Loucy (cell line): ENCODE measurements at regions not wholly inside any gene's neighbourhood (a gene's known extent, or its start where the extent isn't known, plus 50 kb on each side); places are given as distances from the start of the nearest gene placed in this dataset.

Source experiments
- CTCF ChIP-seq: fragments of 200-600 bp; sonication (generic); conservative IDR thresholded peaks from 2 replicates; pipeline ENCODE4 v1.5.1; 2014; ENCODE audit warnings: mild to moderate bottlenecking, antibody characterized with exemption, low read length
- EZH2phosphoT487 ChIP-seq: fragments of 200-600 bp; IDR thresholded peaks from 2 replicates; pipeline ENCODE4 v1.6.1; 2018; ENCODE audit warnings: antibody characterized with exemption, mild to moderate bottlenecking, moderate library complexity, borderline replicate concordance

DNA sequence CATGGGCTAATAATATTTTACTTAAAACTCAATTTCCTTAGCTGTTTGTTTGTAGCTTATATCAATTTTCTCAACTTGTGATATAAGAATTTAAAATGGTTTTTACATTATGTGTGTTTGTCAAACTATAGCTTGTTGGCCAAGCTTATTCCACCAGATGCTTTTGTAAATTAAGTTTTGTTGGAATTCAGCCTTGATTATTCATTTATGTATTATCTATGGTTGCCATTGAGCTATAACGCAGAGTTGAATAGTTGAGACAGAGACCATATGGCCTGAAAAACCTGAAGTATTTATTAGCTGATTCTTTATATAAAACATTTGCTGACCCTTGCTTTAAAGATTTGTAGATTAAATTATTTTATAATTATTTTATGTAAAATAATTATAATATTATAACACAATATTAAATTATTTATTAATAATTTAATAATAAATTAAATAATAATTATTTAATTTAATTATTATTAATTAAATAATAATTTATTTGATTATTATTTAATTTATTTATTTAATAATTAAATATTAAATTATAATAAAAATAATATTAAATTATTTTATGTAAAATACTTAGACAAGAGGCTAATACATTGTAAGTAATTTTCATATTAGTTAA lies 779.6 kb upstream of the NECTIN3 start:
- TF ChIP-seq CTCF (no peak), EZH2phosphoT487 (no peak)
